CD4-positive, alpha-beta T cell (primary cell): ENCODE measurements at regions not wholly inside any gene's neighbourhood (a gene's known extent, or its start where the extent isn't known, plus 50 kb on each side); places are given as distances from the start of the nearest gene placed in this dataset.

Source experiments
- ATAC-seq: fragments of 200-7000 bp; cut with Tn5 transposase; one replicate; pipeline ENCODE4 v1.10.0; 2022; ENCODE audit warnings: mild to moderate bottlenecking; ENCODE audit not compliant: poor library complexity
- CTCF ChIA-PET: fragments of 350-600 bp; sonication (Branson Sonifier 250); formaldehyde crosslinking; loops from one replicate; lab custom pipeline; 2021; ENCODE audit warnings: antibody characterized with exemption, inconsistent platforms; lab: Charles Lee
- POLR2A ChIA-PET: fragments of 350-600 bp; sonication (Branson Sonifier 250); formaldehyde crosslinking; loops from one replicate; lab custom pipeline; 2021; ENCODE audit warnings: antibody characterized with exemption, inconsistent platforms; lab: Charles Lee
- DNase-seq, 14 experiments: peaks; one replicate each; pipeline ENCODE4 v3.0.0-alpha.2; 2013 to 2020; ENCODE audit warnings: mixed read lengths in 2 of 14
- H3K27ac ChIP-seq, 2 donors: one replicate each; pipeline versions ENCODE4 v1.5.1 to v1.7.0; 2013; ENCODE audit warnings: low read length in 2 of 2, low read depth in 1 of 2, mild to moderate bottlenecking in 1 of 2
- H3K27me3 ChIP-seq, 2 experiments: 1 replicate in 1 of 2; 2 replicates in 1 of 2; pipeline versions ENCODE4 v1.6.1 to v1.7.0; 2013; ENCODE audit warnings: low read length in 2 of 2, control low read depth in 1 of 2, mild to moderate bottlenecking in 1 of 2, moderate library complexity in 1 of 2; ENCODE audit not compliant: insufficient read depth in 2 of 2, control insufficient read depth in 1 of 2
- H3K36me3 ChIP-seq: one replicate; pipeline ENCODE4 v1.6.1; 2013; ENCODE audit warnings: low read length, control low read depth; ENCODE audit not compliant: insufficient read depth
- H3K4me1 ChIP-seq: one replicate; pipeline ENCODE4 v1.6.1; 2013; ENCODE audit warnings: low read length, control low read depth; ENCODE audit not compliant: insufficient read depth
- H3K4me3 ChIP-seq: one replicate; pipeline ENCODE4 v1.5.1; 2013; ENCODE audit warnings: mild to moderate bottlenecking, low read length, moderate library complexity
- H3K9me3 ChIP-seq, 2 experiments: 1 replicate in 1 of 2; 2 replicates in 1 of 2; pipeline versions ENCODE4 v1.6.1 to v1.7.0; 2013; ENCODE audit warnings: low read length in 2 of 2, mild to moderate bottlenecking in 2 of 2, control low read depth in 1 of 2, moderate library complexity in 1 of 2; ENCODE audit not compliant: control insufficient read depth in 1 of 2, insufficient read depth in 1 of 2
- H3K27ac Mint-ChIP-seq: one replicate; pipeline ENCODE4 v1.8.0; 2020; ENCODE audit warnings: mixed read lengths
- H3K27me3 Mint-ChIP-seq: one replicate; pipeline ENCODE4 v1.8.0; 2021; ENCODE audit warnings: mixed read lengths
- H3K36me3 Mint-ChIP-seq: one replicate; pipeline ENCODE4 v1.8.0; 2021; ENCODE audit warnings: low read depth, mixed read lengths
- H3K4me1 Mint-ChIP-seq: one replicate; pipeline ENCODE4 v1.8.0; 2021; ENCODE audit warnings: low read depth, mixed read lengths
- H3K4me3 Mint-ChIP-seq: one replicate; pipeline ENCODE4 v1.8.0; 2020; ENCODE audit warnings: mild to moderate bottlenecking, mixed read lengths
- H3K9me3 Mint-ChIP-seq: one replicate; pipeline ENCODE4 v1.8.0; 2020; ENCODE audit warnings: mixed read lengths
- CTCF ChIP-seq: fragments of 200-600 bp; IDR thresholded peaks from one replicate; pipeline ENCODE4 v1.8.0; 2022; ENCODE audit warnings: antibody characterized with exemption, mild to moderate bottlenecking
- intact Hi-C, 2 experiments: fragments of 100-400 bp; cut with DNase I in 1 of 2; cut with micrococcal nuclease in 1 of 2; formaldehyde crosslinking; loops; one replicate each; pipeline versions ENCODE4 v1.15.1 to v1.9.0; 2023 to 2025; cut with DNase I, micrococcal nuclease

GRCh38 chr2:67135208-67135607, 261.9 kb upstream of the ETAA1 start:
- ATAC-seq (no peak), DNase-seq (no peak)
- Mint-ChIP-seq H3K4me1 (no peaks in the 10 kb centered on the region), H3K9me3 (peaks cover 6% of the 10 kb centered on the region), H3K36me3 (no peaks in the 10 kb centered on the region), H3K27me3 (no peaks in the 10 kb centered on the region), H3K27ac (no peak overlapping the region), H3K4me3 (no peak overlapping the region)
- CTCF ChIA-PET: no interaction called here
- peaks cover 0 to 3% of the 10 kb centered on the region in 2 experiments for H3K9me3 ChIP-seq
- intact Hi-C loops: no loop called here
- POLR2A ChIA-PET: no interaction called here
- no peaks in the 10 kb centered on the region for H3K36me3 ChIP-seq
- H3K4me1 ChIP-seq: no peaks in the 10 kb centered on the region
- H3K27ac ChIP-seq: no peak overlapping the region
- TF ChIP-seq CTCF: no peak
- no peak overlapping the region for H3K4me3 ChIP-seq
- no peaks in the 10 kb centered on the region for H3K27me3 ChIP-seq

GRCh38 chr2:67137699-67138098, 259.4 kb upstream of the ETAA1 start:
- Histone ChIP-seq H3K27ac (no peak overlapping the region), H3K4me1 (no peaks in the 10 kb centered on the region), H3K27me3 (no peaks in the 10 kb centered on the region), H3K36me3 (no peaks in the 10 kb centered on the region), H3K4me3 (no peak overlapping the region), H3K9me3 (peaks cover 0 to 3% of the 10 kb centered on the region in 2 experiments)
- Mint-ChIP-seq H3K27ac (no peak overlapping the region), H3K9me3 (peaks cover 3% of the 10 kb centered on the region), H3K4me3 (no peak overlapping the region), H3K36me3 (no peaks in the 10 kb centered on the region), H3K27me3 (no peaks in the 10 kb centered on the region), H3K4me1 (no peaks in the 10 kb centered on the region)
- DNase-seq (no peak), ATAC-seq (no peak)
- ChIA-PET POLR2A (no interaction called here), CTCF (no interaction called here)
- TF ChIP-seq CTCF: no peak
- intact Hi-C loops: no loop called here

- no peaks in the 10 kb centered on the region for H3K27me3 ChIP-seq
- Mint-ChIP-seq H3K36me3 (no peaks in the 10 kb centered on the region), H3K9me3 (no peaks in the 10 kb centered on the region), H3K4me3 (no peak overlapping the region), H3K4me1 (no peaks in the 10 kb centered on the region), H3K27me3 (no peaks in the 10 kb centered on the region), H3K27ac (no peak overlapping the region)
- POLR2A ChIA-PET: no interaction called here
- no peaks in the 10 kb centered on the region for H3K9me3 ChIP-seq
- no peaks in the 10 kb centered on the region for H3K4me1 ChIP-seq
- ATAC-seq: no peak
- no peak overlapping the region for H3K4me3 ChIP-seq
- no peak overlapping the region for H3K27ac ChIP-seq
- CTCF ChIA-PET: no interaction called here
- intact Hi-C loops: no loop called here
- no peak for TF ChIP-seq CTCF
- no peak for DNase-seq
- no peaks in the 10 kb centered on the region for H3K36me3 ChIP-seq
Measured at GRCh38 chr2:67142071-67142470, 255.1 kb upstream of the ETAA1 start.
